Neural progenitor cell (in vitro differentiated cells): ENCODE measurements at regions not wholly inside any gene's neighbourhood (a gene's known extent, or its start where the extent isn't known, plus 50 kb on each side); places are given as distances from the start of the nearest gene placed in this dataset.

Experiments used
- DNase-seq: peaks from one replicate; pipeline ENCODE4 v3.0.0-alpha.2; 2016; ENCODE audit warnings: low spot score
- H2AFZ ChIP-seq: fragments of 200-600 bp; sonication (generic); replicated peaks from 2 replicates; pipeline ENCODE4 v1.6.1; 2016; ENCODE audit warnings: antibody characterized with exemption
- H3F3A ChIP-seq: fragments of 200-600 bp; sonication (generic); 2 replicates; pipeline ENCODE4 v1.6.1; 2016; ENCODE audit warnings: antibody characterized with exemption, low read depth
- H3K27ac ChIP-seq: fragments of 200-600 bp; sonication (generic); 2 replicates; pipeline ENCODE4 v1.5.1; 2016; ENCODE audit warnings: mild to moderate bottlenecking
- H3K27me3 ChIP-seq: fragments of 200-600 bp; sonication (generic); 2 replicates; pipeline ENCODE4 v1.6.1; 2016; ENCODE audit warnings: mild to moderate bottlenecking, moderate library complexity
- H3K36me3 ChIP-seq: fragments of 200-600 bp; sonication (generic); 2 replicates; pipeline ENCODE4 v1.5.1; 2016
- H3K4me1 ChIP-seq: fragments of 200-600 bp; sonication (generic); 2 replicates; pipeline ENCODE4 v1.6.1; 2016; ENCODE audit warnings: mixed run types
- H3K4me2 ChIP-seq: fragments of 200-600 bp; sonication (generic); 2 replicates; pipeline ENCODE4 v1.6.1; 2016
- H3K4me3 ChIP-seq: fragments of 200-600 bp; sonication (generic); 2 replicates; pipeline ENCODE4 v1.5.1; 2016
- H3K79me2 ChIP-seq: fragments of 200-600 bp; sonication (generic); 2 replicates; pipeline ENCODE4 v1.6.1; 2016; ENCODE audit warnings: low read depth
- H3K9ac ChIP-seq: fragments of 200-600 bp; sonication (generic); 2 replicates; pipeline ENCODE4 v1.6.1; 2016
- H3K9me3 ChIP-seq: fragments of 200-600 bp; sonication (generic); 2 replicates; pipeline ENCODE4 v1.5.1; 2016; ENCODE audit warnings: low read depth
- H4K20me1 ChIP-seq: fragments of 200-600 bp; sonication (generic); 2 replicates; pipeline ENCODE4 v1.6.1; 2016; ENCODE audit warnings: low read depth
- H3K27ac Mint-ChIP-seq: 3 replicates; pipeline ENCODE4 v1.8.0; 2021; ENCODE audit warnings: mixed read lengths
- H3K27me3 Mint-ChIP-seq: 2 replicates; pipeline ENCODE4 v1.8.0; 2022; ENCODE audit warnings: low read depth, mild to moderate bottlenecking, inconsistent platforms, moderate library complexity, mixed read lengths; ENCODE audit not compliant: insufficient read depth
- H3K36me3 Mint-ChIP-seq: 3 replicates; pipeline ENCODE4 v1.8.0; 2021; ENCODE audit warnings: mixed read lengths
- H3K4me1 Mint-ChIP-seq: 3 replicates; pipeline ENCODE4 v1.8.0; 2021; ENCODE audit warnings: mixed read lengths
- H3K4me3 Mint-ChIP-seq: 3 replicates; pipeline ENCODE4 v1.8.0; 2021; ENCODE audit warnings: mild to moderate bottlenecking, moderate library complexity, mixed read lengths
- H3K9me3 Mint-ChIP-seq: 3 replicates; pipeline ENCODE4 v1.8.0; 2020; ENCODE audit warnings: mixed read lengths
- EZH2 ChIP-seq: fragments of 200-600 bp; sonication (generic); IDR thresholded peaks from 2 replicates; pipeline ENCODE4 v1.6.1; 2017; ENCODE audit warnings: antibody characterized with exemption, mild to moderate bottlenecking, moderate library complexity
- EZH2phosphoT487 ChIP-seq: fragments of 200-600 bp; sonication (generic); IDR thresholded peaks from 2 replicates; pipeline ENCODE4 v1.6.1; 2017; ENCODE audit warnings: antibody characterized with exemption
- TF ChIP-seq, protein P1 (sequence below): fragments of 200-600 bp; sonication (generic); IDR thresholded peaks from 2 replicates; pipeline ENCODE4 v1.5.1; 2017; ENCODE audit warnings: antibody characterized with exemption, mild to moderate bottlenecking

DNA sequence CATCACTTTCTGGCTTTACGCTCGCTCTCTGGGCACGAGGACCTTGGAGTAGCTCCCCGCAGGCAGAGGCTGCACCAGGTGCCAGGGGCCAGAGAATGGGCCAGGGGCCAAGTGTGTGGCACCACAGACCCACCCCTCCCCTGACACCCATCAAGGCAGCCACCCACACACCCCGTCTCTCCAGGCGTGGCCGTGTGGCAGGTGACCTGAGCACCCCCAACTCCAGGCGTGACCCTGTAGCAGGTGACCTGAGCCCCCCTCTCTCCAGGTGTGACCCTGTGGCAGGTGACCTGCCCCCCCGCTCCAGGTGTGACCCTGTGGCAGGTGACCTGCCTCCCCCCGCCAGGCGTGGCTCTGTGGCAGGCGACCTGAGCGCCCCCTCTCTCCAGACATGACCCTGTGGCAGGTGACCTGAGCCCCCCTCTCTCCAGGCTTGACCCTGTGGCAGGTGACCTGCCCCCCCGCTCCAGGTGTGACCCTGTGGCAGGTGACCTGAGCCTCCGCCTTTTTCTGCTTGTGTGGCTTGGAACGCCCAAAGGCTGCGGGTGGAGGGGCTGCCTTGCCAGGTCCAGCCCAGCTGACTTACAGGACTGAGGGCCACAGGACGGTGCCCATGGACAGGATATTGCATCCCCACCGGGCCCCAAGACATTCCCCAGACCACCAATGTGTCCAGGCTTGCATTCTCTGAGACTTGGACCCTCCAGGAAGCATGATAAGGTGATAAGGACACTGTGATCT, 667.2 kb downstream of the BRD1 start:
- Histone ChIP-seq H3K9me3 (no peaks in the 10 kb centered on the region), H3K36me3 (no peaks in the 10 kb centered on the region), H3K9ac (no peak overlapping the region), H2AFZ (no peak overlapping the region), H3F3A (no peaks in the 10 kb centered on the region), H3K4me1 (no peaks in the 10 kb centered on the region), H3K4me2 (no peak overlapping the region), H3K27me3 (no peaks in the 10 kb centered on the region), H3K4me3 (no peak overlapping the region), H3K79me2 (no peaks in the 10 kb centered on the region), H4K20me1 (no peaks in the 10 kb centered on the region), H3K27ac (no peak overlapping the region)
- no peak overlapping the region for H3K27ac Mint-ChIP-seq
- TF ChIP-seq EZH2phosphoT487 (no peak), EZH2 (no peak)
- TF ChIP-seq, protein P1, sequence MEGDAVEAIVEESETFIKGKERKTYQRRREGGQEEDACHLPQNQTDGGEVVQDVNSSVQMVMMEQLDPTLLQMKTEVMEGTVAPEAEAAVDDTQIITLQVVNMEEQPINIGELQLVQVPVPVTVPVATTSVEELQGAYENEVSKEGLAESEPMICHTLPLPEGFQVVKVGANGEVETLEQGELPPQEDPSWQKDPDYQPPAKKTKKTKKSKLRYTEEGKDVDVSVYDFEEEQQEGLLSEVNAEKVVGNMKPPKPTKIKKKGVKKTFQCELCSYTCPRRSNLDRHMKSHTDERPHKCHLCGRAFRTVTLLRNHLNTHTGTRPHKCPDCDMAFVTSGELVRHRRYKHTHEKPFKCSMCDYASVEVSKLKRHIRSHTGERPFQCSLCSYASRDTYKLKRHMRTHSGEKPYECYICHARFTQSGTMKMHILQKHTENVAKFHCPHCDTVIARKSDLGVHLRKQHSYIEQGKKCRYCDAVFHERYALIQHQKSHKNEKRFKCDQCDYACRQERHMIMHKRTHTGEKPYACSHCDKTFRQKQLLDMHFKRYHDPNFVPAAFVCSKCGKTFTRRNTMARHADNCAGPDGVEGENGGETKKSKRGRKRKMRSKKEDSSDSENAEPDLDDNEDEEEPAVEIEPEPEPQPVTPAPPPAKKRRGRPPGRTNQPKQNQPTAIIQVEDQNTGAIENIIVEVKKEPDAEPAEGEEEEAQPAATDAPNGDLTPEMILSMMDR = no peak
- H3K9me3 Mint-ChIP-seq = no peaks in the 10 kb centered on the region
- peaks cover 8% of the 10 kb centered on the region for H3K27me3 Mint-ChIP-seq
- H3K36me3 Mint-ChIP-seq = no peaks in the 10 kb centered on the region
- H3K4me1 Mint-ChIP-seq = peaks cover 3% of the 10 kb centered on the region
- H3K4me3 Mint-ChIP-seq = no peak overlapping the region
- DNase-seq = no peak

DNA sequence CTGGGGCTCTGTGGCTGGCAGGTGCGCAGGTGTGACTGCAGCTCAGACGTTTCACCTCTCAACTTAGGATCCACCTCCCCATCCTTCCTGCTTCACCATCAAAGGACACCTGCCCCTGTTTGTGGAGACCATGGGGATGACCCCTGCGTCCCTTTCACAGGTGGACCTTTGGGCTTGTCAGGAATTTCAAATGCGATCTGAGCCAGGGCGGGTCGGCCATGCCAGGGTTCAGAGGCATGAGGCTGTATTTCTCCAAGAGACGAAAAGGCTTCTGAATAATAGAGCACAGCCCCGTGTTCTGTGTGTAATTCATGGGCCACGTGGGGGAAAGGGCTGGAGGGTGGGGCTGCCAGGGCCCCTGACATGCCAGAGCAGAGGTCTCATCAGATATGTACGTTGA, 668.0 kb downstream of the BRD1 start:
- no peaks in the 10 kb centered on the region for H3K36me3 Mint-ChIP-seq
- Histone ChIP-seq H3K36me3 (no peaks in the 10 kb centered on the region), H3K4me3 (no peak overlapping the region), H2AFZ (no peak overlapping the region), H3F3A (no peaks in the 10 kb centered on the region), H3K9me3 (no peaks in the 10 kb centered on the region), H4K20me1 (no peaks in the 10 kb centered on the region), H3K4me1 (no peaks in the 10 kb centered on the region), H3K27ac (no peak overlapping the region), H3K79me2 (no peaks in the 10 kb centered on the region), H3K27me3 (no peaks in the 10 kb centered on the region), H3K9ac (no peak overlapping the region), H3K4me2 (no peak overlapping the region)
- TF ChIP-seq EZH2 = no peak
- H3K9me3 Mint-ChIP-seq = no peaks in the 10 kb centered on the region
- peaks cover 3% of the 10 kb centered on the region for H3K4me1 Mint-ChIP-seq
- no peak for DNase-seq
- peaks cover 8% of the 10 kb centered on the region for H3K27me3 Mint-ChIP-seq
- no peak overlapping the region for H3K27ac Mint-ChIP-seq
- H3K4me3 Mint-ChIP-seq = no peak overlapping the region

DNA sequence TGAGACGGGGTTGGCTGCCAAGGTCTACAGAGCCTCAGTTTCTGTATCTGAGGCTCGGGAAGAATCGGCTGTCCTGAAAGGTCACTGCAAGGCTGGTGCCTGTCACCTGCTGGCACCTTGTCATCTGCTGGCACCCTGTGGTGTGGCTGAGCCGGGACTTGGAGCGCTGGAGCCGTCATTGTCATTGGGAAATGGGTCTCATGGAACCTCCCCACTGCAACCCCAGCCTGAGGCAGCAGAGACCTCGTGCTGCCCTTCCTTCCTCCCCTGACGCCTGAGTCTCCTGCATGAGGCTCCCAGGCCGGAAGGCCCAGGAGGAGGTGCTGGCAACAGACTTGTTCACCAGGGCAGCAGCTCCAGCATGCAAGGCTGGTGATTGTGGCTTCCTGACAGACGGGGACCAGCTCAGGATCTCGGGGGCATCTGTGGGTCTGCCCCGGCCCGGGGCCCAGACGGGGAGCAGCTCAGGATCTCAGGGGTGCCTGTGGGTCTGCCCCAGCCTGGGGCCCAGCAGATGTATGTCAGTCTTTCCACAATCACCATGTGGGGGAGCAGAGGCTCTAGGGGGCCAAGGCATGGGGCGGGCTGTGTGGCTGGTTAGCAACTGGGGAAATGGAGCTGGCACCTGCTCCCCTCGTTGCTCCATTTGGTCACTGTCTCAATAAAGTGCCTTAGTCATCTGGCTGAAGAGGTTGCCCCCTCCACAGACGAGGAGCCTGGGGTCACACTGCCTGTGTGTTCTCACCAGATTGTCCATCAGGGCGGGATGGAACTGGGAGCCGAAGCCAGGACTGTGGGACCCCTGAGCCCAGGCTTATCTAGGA, 668.7 kb downstream of the BRD1 start:
- Mint-ChIP-seq H3K9me3 (no peaks in the 10 kb centered on the region), H3K4me1 (peaks cover 3% of the 10 kb centered on the region), H3K4me3 (no peak overlapping the region), H3K27ac (no peak overlapping the region), H3K27me3 (peaks cover 8% of the 10 kb centered on the region), H3K36me3 (no peaks in the 10 kb centered on the region)
- Histone ChIP-seq H3K4me1 (no peaks in the 10 kb centered on the region), H3K4me3 (no peak overlapping the region), H3K4me2 (no peak overlapping the region), H3F3A (no peaks in the 10 kb centered on the region), H2AFZ (no peak overlapping the region), H3K36me3 (no peaks in the 10 kb centered on the region), H4K20me1 (no peaks in the 10 kb centered on the region), H3K27me3 (no peaks in the 10 kb centered on the region), H3K79me2 (no peaks in the 10 kb centered on the region), H3K9ac (no peak overlapping the region), H3K9me3 (no peaks in the 10 kb centered on the region), H3K27ac (no peak overlapping the region)
- no peak for TF ChIP-seq EZH2phosphoT487
- TF ChIP-seq EZH2 = no peak
- TF ChIP-seq, protein P1 = no peak
- no peak for DNase-seq
